Left ventricle myocardium inferior (tissue), 1 donor: ENCODE measurements at regions not wholly inside any gene's neighbourhood (a gene's known extent, or its start where the extent isn't known, plus 50 kb on each side); places are given as distances from the start of the nearest gene placed in this dataset.

ENCODE experiments used
- DNase-seq: peaks from one replicate; pipeline ENCODE4 v3.0.0-alpha.2; 2020
- H3K27ac ChIP-seq: fragments of 200-600 bp; replicated peaks from 2 replicates; pipeline ENCODE4 v1.8.0; 2021
- H3K27me3 ChIP-seq: fragments of 200-600 bp; 2 replicates; pipeline ENCODE4 v1.8.0; 2021; ENCODE audit warnings: low read depth
- H3K36me3 ChIP-seq: fragments of 200-600 bp; 2 replicates; pipeline ENCODE4 v1.8.0; 2021
- H3K4me1 ChIP-seq: fragments of 200-600 bp; 2 replicates; pipeline ENCODE4 v1.8.0; 2021
- H3K4me3 ChIP-seq: fragments of 200-600 bp; 2 replicates; pipeline ENCODE4 v1.8.0; 2021; ENCODE audit warnings: mild to moderate bottlenecking, moderate library complexity
- H3K9me3 ChIP-seq: fragments of 200-600 bp; replicated peaks from 2 replicates; pipeline ENCODE4 v1.8.0; 2021
- CTCF ChIP-seq: fragments of 200-600 bp; IDR thresholded peaks from 2 replicates; pipeline ENCODE4 v1.8.0; 2021; ENCODE audit warnings: antibody characterized with exemption, mild to moderate bottlenecking, borderline replicate concordance
- intact Hi-C: fragments of 100-400 bp; cut with micrococcal nuclease; formaldehyde crosslinking; loops from one replicate; pipeline ENCODE4 v1.11.0; 2022
- donor health status: DM: no; HTN: yes; CAD: no; lungs with severe emphysema.

GRCh38 chr3:62926494-62926893, 51.3 kb upstream of the CADPS start:
- Histone ChIP-seq H3K36me3 (no peaks in the 10 kb centered on the region), H3K27me3 (no peaks in the 10 kb centered on the region), H3K27ac (no peak overlapping the region), H3K4me3 (no peak overlapping the region), H3K9me3 (no peaks in the 10 kb centered on the region), H3K4me1 (no peaks in the 10 kb centered on the region)
- DNase-seq: no peak
- TF ChIP-seq CTCF: peak; percentile 53
- intact Hi-C loops: no loop called here

GRCh38 chr3:62928256-62928655, 53.0 kb upstream of the CADPS start:
- intact Hi-C loops: no loop called here
- no peak for TF ChIP-seq CTCF
- H3K4me1 ChIP-seq: no peaks in the 10 kb centered on the region
- DNase-seq: no peak
- no peak overlapping the region for H3K4me3 ChIP-seq
- H3K27ac ChIP-seq: no peak overlapping the region
- no peaks in the 10 kb centered on the region for H3K36me3 ChIP-seq
- no peaks in the 10 kb centered on the region for H3K27me3 ChIP-seq
- H3K9me3 ChIP-seq: no peaks in the 10 kb centered on the region

- DNase-seq: no peak
- Histone ChIP-seq H3K27me3 (no peaks in the 10 kb centered on the region), H3K27ac (no peak overlapping the region), H3K9me3 (no peaks in the 10 kb centered on the region), H3K4me3 (no peak overlapping the region), H3K4me1 (no peaks in the 10 kb centered on the region), H3K36me3 (no peaks in the 10 kb centered on the region)
- intact Hi-C loops: no loop called here
- no peak for TF ChIP-seq CTCF
Observed at GRCh38 chr3:62929771-62930170, 54.6 kb upstream of the CADPS start.

GRCh38 chr3:62935793-62936192, 60.6 kb upstream of the CADPS start:
- Histone ChIP-seq H3K36me3 (no peaks in the 10 kb centered on the region), H3K9me3 (peaks cover 14% of the 10 kb centered on the region), H3K27me3 (no peaks in the 10 kb centered on the region), H3K4me3 (no peak overlapping the region), H3K4me1 (no peaks in the 10 kb centered on the region), H3K27ac (no peak overlapping the region)
- DNase-seq: no peak
- intact Hi-C loops: no loop called here
- TF ChIP-seq CTCF: no peak

- Histone ChIP-seq H3K36me3 (no peaks in the 10 kb centered on the region), H3K9me3 (peaks cover 14% of the 10 kb centered on the region), H3K27me3 (no peaks in the 10 kb centered on the region), H3K4me1 (no peaks in the 10 kb centered on the region), H3K4me3 (no peak overlapping the region), H3K27ac (no peak overlapping the region)
- TF ChIP-seq CTCF: no peak
- DNase-seq: no peak
- intact Hi-C loops: no loop called here
Observed at GRCh38 chr3:62936626-62937254, 61.5 kb upstream of the CADPS start.

GRCh38 chr3:62938583-62938982, 63.4 kb upstream of the CADPS start:
- Histone ChIP-seq H3K36me3 (no peaks in the 10 kb centered on the region), H3K4me1 (no peaks in the 10 kb centered on the region), H3K27ac (no peak overlapping the region), H3K9me3 (peaks cover 14% of the 10 kb centered on the region), H3K4me3 (no peak overlapping the region), H3K27me3 (no peaks in the 10 kb centered on the region)
- no peak for DNase-seq
- TF ChIP-seq CTCF: no peak
- intact Hi-C loops: no loop called here
